GM23248 (cell line): ENCODE measurements at regions not wholly inside any gene's neighbourhood (a gene's known extent, or its start where the extent isn't known, plus 50 kb on each side); places are given as distances from the start of the nearest gene placed in this dataset.

Experiments used
- DNase-seq: peaks from one replicate; pipeline ENCODE4 v3.0.0-alpha.2; 2015
- H2AFZ ChIP-seq: fragments of 200-600 bp; sonication (generic); 2 replicates; pipeline ENCODE4 v1.6.1; 2016; ENCODE audit warnings: antibody characterized with exemption
- H3F3A ChIP-seq: fragments of 200-600 bp; sonication (generic); 2 replicates; pipeline ENCODE4 v1.6.1; 2016; ENCODE audit warnings: mild to moderate bottlenecking, antibody characterized with exemption, mixed run types; ENCODE audit not compliant: insufficient read depth
- H3K27ac ChIP-seq: fragments of 200-600 bp; sonication (generic); 2 replicates; pipeline ENCODE4 v1.5.1; 2016; ENCODE audit warnings: mild to moderate bottlenecking
- H3K27me3 ChIP-seq: fragments of 200-600 bp; sonication (generic); replicated peaks from 2 replicates; pipeline ENCODE4 v1.6.1; 2016; ENCODE audit warnings: mild to moderate bottlenecking; ENCODE audit not compliant: insufficient read depth
- H3K36me3 ChIP-seq: fragments of 200-600 bp; sonication (generic); 2 replicates; pipeline ENCODE4 v1.6.1; 2016; ENCODE audit warnings: low read depth, mild to moderate bottlenecking
- H3K4me1 ChIP-seq: fragments of 200-600 bp; sonication (generic); 2 replicates; pipeline ENCODE4 v1.6.1; 2016; ENCODE audit warnings: mild to moderate bottlenecking; ENCODE audit not compliant: insufficient read depth
- H3K4me2 ChIP-seq: fragments of 200-600 bp; sonication (generic); one replicate; pipeline ENCODE4 v1.6.1; 2016; ENCODE audit warnings: mild to moderate bottlenecking; ENCODE audit not compliant: unreplicated experiment
- H3K4me3 ChIP-seq: fragments of 200-600 bp; sonication (generic); 2 replicates; pipeline ENCODE4 v1.5.1; 2016; ENCODE audit warnings: mild to moderate bottlenecking
- H3K79me2 ChIP-seq: fragments of 200-600 bp; sonication (generic); 2 replicates; pipeline ENCODE4 v1.6.1; 2016; ENCODE audit warnings: mild to moderate bottlenecking; ENCODE audit not compliant: insufficient read depth
- H3K9ac ChIP-seq: fragments of 200-600 bp; sonication (generic); 2 replicates; pipeline ENCODE4 v1.6.1; 2016; ENCODE audit warnings: mild to moderate bottlenecking
- H3K9me2 ChIP-seq: fragments of 200-600 bp; sonication (generic); 2 replicates; pipeline ENCODE4 v1.6.1; 2016; ENCODE audit warnings: mixed run types, mild to moderate bottlenecking, moderate library complexity; ENCODE audit not compliant: insufficient read depth
- H3K9me3 ChIP-seq: fragments of 200-600 bp; sonication (generic); one replicate; pipeline ENCODE4 v1.6.1; 2017; ENCODE audit warnings: low read depth
- H4K20me1 ChIP-seq: fragments of 200-600 bp; sonication (generic); 2 replicates; pipeline ENCODE4 v1.6.0; 2016; ENCODE audit not compliant: insufficient read depth
- EZH2 ChIP-seq: fragments of 200-600 bp; sonication (generic); IDR thresholded peaks from 2 replicates; pipeline ENCODE4 v1.6.1; 2018; ENCODE audit warnings: antibody characterized with exemption, mild to moderate bottlenecking; ENCODE audit not compliant: insufficient read depth, poor library complexity, severe bottlenecking
- EZH2phosphoT487 ChIP-seq: fragments of 200-600 bp; sonication (generic); IDR thresholded peaks from 2 replicates; pipeline ENCODE4 v1.6.1; 2018; ENCODE audit warnings: antibody characterized with exemption, moderate library complexity, mild to moderate bottlenecking, low read depth; ENCODE audit not compliant: insufficient read depth
- WGBS, 2 experiments: methylation state at CpG; one replicate each; pipeline ENCODE4 v1.1.6; 2015 to 2017; ENCODE audit warnings: low lambda C conversion rate in 2 of 2, low coverage in 1 of 2; ENCODE audit errors: missing lambda C conversion rate in 2 of 2; 5-methylcytosine and 5-hydroxymethylcytosine counted together
- in situ Hi-C: fragments of 300-500 bp; cut with MboI; formaldehyde crosslinking; loops from 2 replicates; pipeline ENCODE4 v1.15.0; 2020

DNA sequence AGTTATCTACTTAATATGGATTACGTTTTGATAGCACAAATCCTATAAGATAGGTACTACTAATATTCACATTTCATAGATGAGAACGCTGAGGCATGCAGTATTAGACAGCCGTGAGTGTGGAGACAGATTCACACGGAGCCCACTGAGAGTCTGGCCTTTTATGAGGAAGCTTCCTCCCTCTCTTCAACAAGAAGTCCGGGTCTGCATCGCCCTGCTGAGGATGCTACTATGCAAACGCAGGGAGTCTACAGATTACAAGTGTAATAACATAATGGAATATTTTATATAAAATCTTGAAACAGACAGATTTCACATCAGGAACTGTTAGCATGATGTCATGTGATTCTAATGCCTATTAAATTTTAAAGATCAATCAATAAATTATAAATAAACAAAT is 255.9 kb upstream of the GLI3 start:
- peak overlapping the region; percentile 92 for H3K4me2 ChIP-seq
- no peak for TF ChIP-seq EZH2phosphoT487
- TF ChIP-seq EZH2: no peak
- peak overlapping the region; percentile 72 for H3K4me3 ChIP-seq
- peak overlapping the region; percentile 68 for H3K9ac ChIP-seq
- H3K79me2 ChIP-seq: no peaks in the 10 kb centered on the region
- no peak overlapping the region for H3K27ac ChIP-seq
- no peaks in the 10 kb centered on the region for H3F3A ChIP-seq
- no peaks in the 10 kb centered on the region for H3K27me3 ChIP-seq
- WGBS, 2 experiments: 46 to 53% methylated on average over 7 of the region's 7 CpGs
- H3K36me3 ChIP-seq: no peaks in the 10 kb centered on the region
- H4K20me1 ChIP-seq: no peaks in the 10 kb centered on the region
- in situ Hi-C loops: no loop called here
- H3K4me1 ChIP-seq: peaks cover 20% of the 10 kb centered on the region
- H3K9me2 ChIP-seq: no peaks in the 10 kb centered on the region
- peak; percentile 9 for DNase-seq
- peak overlapping the region; percentile 78 for H2AFZ ChIP-seq
- no peaks in the 10 kb centered on the region for H3K9me3 ChIP-seq

DNA sequence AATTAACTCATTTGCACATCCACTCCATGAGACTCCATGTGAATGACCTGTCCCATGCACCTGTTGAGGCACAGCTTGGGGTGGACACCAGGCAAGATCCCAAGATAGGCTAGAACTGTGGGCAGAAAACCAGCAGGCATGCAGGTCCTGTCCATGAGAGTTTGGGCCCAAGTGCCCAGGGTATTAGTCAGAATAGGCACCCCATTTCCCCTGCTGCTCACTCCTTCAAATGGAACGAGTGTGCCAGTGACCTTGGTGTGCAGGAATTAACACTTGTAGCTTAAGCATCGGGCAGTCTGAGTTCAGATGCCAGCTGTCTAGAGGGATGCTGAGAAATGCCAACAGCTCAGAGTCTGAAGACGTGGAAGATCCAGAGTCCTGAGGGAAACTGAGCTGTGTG is 254.1 kb upstream of the GLI3 start:
- no peak overlapping the region for H3K27ac ChIP-seq

DNA sequence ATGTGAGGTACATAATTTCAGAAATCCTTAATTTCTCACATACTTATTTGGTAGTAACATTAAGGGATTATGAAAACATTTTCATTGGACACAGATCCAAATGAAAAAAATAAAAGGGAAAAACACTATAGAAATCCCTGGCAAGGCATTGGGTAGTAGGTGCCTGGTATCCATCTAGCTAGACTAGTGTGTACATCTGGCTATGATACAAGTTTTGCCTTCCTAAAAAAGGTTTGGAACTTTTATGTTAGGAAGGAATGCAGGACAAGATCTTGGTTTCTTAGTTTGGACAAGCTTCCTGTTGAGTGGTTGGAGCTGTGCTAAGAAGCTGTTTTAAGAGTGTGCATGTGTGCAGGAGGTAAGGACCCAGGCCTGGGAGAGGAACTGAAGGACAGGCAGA is 252.3 kb upstream of the GLI3 start:
- Histone ChIP-seq H3K4me1 (peaks cover 6% of the 10 kb centered on the region), H3K9me3 (no peaks in the 10 kb centered on the region), H3K27ac (no peak overlapping the region), H3K9me2 (no peaks in the 10 kb centered on the region), H3K9ac (no peak overlapping the region), H3K36me3 (no peaks in the 10 kb centered on the region), H3K4me2 (no peak overlapping the region), H3K27me3 (no peaks in the 10 kb centered on the region), H3K79me2 (no peaks in the 10 kb centered on the region), H3F3A (no peaks in the 10 kb centered on the region), H4K20me1 (no peaks in the 10 kb centered on the region), H2AFZ (no peak overlapping the region), H3K4me3 (no peak overlapping the region)
- in situ Hi-C loops: no loop called here
- TF ChIP-seq EZH2phosphoT487 (no peak), EZH2 (no peak)
- no peak for DNase-seq

More for the DNA sequence above, 254.1 kb upstream of the GLI3 start:
- WGBS, 2 experiments: 53 to 56% methylated on average over 3 of the region's 3 CpGs
- TF ChIP-seq EZH2phosphoT487: no peak
- no peak for TF ChIP-seq EZH2
- Histone ChIP-seq H3K36me3 (no peaks in the 10 kb centered on the region), H4K20me1 (no peaks in the 10 kb centered on the region), H3K27me3 (no peaks in the 10 kb centered on the region), H3K4me2 (no peak overlapping the region), H2AFZ (no peak overlapping the region), H3K4me3 (no peak overlapping the region), H3K9ac (no peak overlapping the region), H3K4me1 (peaks cover 20% of the 10 kb centered on the region), H3F3A (no peaks in the 10 kb centered on the region), H3K79me2 (no peaks in the 10 kb centered on the region), H3K9me2 (no peaks in the 10 kb centered on the region), H3K9me3 (no peaks in the 10 kb centered on the region)
- DNase-seq: no peak
- in situ Hi-C loops: no loop called here

DNA sequence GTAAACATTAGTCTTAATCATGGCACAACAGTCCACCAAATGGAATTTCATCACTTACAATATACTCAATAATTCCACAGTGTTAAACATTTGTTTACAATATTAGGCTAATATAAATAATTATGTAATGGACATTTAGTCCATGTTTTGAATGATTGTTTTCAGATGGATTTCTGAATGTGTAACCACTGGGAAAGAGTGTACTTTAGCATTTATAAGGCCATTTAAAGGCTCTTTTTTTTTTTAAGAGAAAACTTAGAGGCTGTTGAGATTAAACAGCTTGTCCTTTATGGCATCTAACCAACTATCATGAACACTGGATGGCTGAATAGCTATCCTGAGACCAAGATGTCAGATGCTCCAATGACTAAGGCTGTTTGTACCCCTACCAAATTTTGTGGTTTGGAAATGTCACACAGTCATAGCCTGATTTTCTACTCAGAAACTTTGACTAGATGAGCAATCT is 248.3 kb upstream of the GLI3 start:
- H3K9me3 ChIP-seq: no peaks in the 10 kb centered on the region
- H2AFZ ChIP-seq: no peak overlapping the region
- in situ Hi-C loops: no loop called here
- H3K36me3 ChIP-seq: no peaks in the 10 kb centered on the region
- no peaks in the 10 kb centered on the region for H4K20me1 ChIP-seq
- TF ChIP-seq EZH2phosphoT487 (no peak), EZH2 (no peak)
- H3K79me2 ChIP-seq: no peaks in the 10 kb centered on the region
- 0 out of 2 replicates have a peak, but pooled peaks cover 7% of the 10 kb centered on the region for H3K27me3 ChIP-seq
- no peak overlapping the region for H3K4me2 ChIP-seq
- no peak for DNase-seq
- no peaks in the 10 kb centered on the region for H3K4me1 ChIP-seq
- H3F3A ChIP-seq: no peaks in the 10 kb centered on the region
- H3K9me2 ChIP-seq: no peaks in the 10 kb centered on the region
- H3K27ac ChIP-seq: no peak overlapping the region
- no peak overlapping the region for H3K9ac ChIP-seq
- no peak overlapping the region for H3K4me3 ChIP-seq

DNA sequence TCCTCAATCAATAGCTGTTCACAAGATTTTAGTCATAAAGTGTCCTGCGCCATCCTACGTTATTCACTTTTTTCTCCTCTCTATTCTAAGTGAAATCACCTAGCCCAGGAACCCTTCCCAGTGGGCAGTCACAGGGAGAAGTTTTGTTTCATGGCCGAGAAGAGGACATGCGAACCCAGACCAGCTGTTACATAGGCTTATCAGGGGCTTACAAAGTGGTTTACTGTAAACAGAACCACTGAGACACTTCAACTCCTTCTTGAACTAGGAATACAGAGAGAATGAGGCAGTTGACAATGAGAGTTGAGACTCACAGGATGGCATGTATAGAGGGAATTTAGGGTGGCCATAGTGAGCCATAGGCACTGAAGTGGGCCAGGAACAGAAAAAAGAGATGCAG is 246.9 kb upstream of the GLI3 start:
- H2AFZ ChIP-seq: no peak overlapping the region
- H3K9ac ChIP-seq: no peak overlapping the region
- DNase-seq: no peak
- H3K4me1 ChIP-seq: no peaks in the 10 kb centered on the region
- no peaks in the 10 kb centered on the region for H3K9me3 ChIP-seq
- 77 to 82% methylated on average over 4 of the region's 4 CpGs for WGBS, 2 experiments
- H3K36me3 ChIP-seq: no peaks in the 10 kb centered on the region
- TF ChIP-seq EZH2 (no peak), EZH2phosphoT487 (no peak)
- 0 out of 2 replicates have a peak, but pooled peaks cover 7% of the 10 kb centered on the region for H3K27me3 ChIP-seq
- no peak overlapping the region for H3K4me2 ChIP-seq
- no peaks in the 10 kb centered on the region for H3K9me2 ChIP-seq
- H4K20me1 ChIP-seq: no peaks in the 10 kb centered on the region
- in situ Hi-C loops: no loop called here
- no peaks in the 10 kb centered on the region for H3K79me2 ChIP-seq
- H3K4me3 ChIP-seq: no peak overlapping the region
- H3F3A ChIP-seq: 0 out of 2 replicates have a peak, but pooled peaks cover 3% of the 10 kb centered on the region
- H3K27ac ChIP-seq: no peak overlapping the region
